ENCODE measurements at regions not wholly inside any gene's neighbourhood (a gene's known extent, or its start where the extent isn't known, plus 50 kb on each side); places are given as distances from the start of the nearest gene placed in this dataset.

- no peak for DNase-seq
Measured at GRCh38 chr13:34588362-34588761, 353.7 kb upstream of the NBEA start.

GRCh38 chr13:34589581-34589980, 352.5 kb upstream of the NBEA start:
- no peak for DNase-seq

DNA sequence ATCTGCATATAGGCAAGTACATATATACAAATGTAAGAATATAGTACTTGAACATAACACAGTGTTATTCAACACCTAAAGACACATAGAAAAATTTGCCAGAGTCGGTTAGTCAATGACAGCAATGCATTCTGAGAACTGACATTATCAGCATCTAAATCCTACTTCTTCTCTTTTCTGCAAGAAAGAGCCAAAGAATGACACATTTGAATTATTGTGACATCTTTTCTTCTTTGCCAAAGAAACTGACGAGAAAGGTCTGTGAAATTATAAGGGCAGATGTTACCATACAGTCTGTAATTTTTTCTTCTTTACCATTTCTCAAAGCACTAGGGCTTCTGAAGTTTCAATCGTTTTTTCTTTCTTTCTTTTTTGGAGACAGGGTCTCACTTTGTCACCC, 350.9 kb upstream of the NBEA start:
- no peak for DNase-seq

GRCh38 chr13:34591900-34592529, 350.1 kb upstream of the NBEA start:
- DNase-seq = no peak

DNA sequence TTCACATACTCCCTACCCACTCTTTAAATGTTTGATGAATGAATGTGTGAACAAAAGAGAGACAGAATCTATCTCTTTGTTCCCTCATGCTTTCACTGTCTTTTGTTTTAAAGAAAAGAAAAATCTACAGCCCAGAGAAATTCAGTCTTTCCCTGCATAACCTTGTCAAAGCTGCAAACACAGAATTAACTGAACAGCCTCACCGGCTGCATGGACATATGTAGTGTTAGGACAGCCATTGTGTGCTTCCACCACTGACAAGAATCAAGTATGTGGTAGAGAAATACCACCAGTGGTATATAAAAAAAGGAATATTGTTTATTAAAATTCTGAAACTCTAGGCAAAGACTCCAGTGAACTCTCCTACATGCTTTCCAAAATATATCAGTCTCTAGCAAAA, 348.4 kb upstream of the NBEA start:
- DNase-seq = no peak

- DNase-seq = no peak
Measured at GRCh38 chr13:34594507-34594906, 347.6 kb upstream of the NBEA start.

GRCh38 chr13:34608331-34608730, 333.7 kb upstream of the NBEA start:
- DNase-seq = no peak

DNA sequence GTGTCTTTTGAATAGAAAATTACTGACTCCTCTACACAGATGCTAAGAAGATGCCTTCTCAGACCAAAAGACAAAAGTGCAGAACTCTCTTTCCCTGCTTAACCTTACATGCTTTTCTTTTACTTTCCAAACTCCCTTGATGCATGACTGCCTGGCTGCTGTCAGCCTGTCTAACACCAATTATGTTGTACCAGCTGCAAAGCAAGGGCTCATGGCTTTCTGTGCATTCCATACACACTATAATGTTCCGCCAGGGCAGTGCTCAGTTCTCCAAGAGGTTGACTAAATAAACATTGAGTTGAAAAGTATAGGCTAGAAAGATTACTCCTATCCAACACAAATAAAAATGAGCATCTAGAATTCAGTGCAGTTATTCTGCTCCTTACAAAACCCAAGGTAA, 330.4 kb upstream of the NBEA start:
- no peak for DNase-seq

GRCh38 chr13:34617473-34618083, 324.5 kb upstream of the NBEA start:
- DNase-seq = no peak

DNA sequence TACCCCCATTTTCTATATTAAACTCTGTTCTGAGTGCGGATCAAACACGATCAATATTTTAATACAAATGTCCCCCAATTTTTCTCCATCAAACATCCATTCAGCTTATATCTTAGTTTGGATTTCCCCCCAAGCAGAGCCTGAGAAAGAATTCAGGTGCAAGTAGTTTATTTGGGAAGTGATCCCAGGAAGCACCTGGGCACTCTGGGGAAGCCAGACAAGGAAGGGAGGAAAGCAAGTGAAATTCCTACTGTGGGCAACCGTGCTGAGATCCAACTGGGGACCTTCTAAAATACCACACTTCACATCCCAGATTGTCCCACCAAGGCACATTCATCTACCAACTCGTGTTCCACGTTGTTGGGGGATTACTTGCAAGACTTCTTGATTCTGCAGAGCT, 323.4 kb upstream of the NBEA start:
- DNase-seq = no peak

GRCh38 chr13:34619326-34619725, 322.7 kb upstream of the NBEA start:
- no peak for DNase-seq

GRCh38 chr13:34620074-34620850, 321.8 kb upstream of the NBEA start:
- DNase-seq = no peak

DNA sequence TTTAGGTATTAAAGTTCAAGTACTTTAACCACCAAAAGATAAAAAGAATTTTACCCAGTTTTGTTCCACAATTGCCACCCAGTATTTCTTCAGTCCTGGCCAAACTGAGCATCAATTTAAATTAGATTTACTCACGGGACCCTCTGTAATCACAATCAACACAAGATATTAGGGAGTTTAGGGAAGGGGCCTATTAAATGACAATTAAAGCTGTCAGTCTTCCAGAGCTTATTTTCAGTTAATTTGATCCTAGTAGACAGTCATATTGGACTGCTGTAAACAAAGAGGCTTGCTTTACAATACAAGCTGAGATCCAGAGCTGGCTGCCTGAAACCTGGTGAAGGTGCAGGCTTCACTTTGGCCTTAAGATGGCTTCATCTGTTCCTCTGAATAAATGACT, 321.2 kb upstream of the NBEA start:
- DNase-seq = no peak

DNA sequence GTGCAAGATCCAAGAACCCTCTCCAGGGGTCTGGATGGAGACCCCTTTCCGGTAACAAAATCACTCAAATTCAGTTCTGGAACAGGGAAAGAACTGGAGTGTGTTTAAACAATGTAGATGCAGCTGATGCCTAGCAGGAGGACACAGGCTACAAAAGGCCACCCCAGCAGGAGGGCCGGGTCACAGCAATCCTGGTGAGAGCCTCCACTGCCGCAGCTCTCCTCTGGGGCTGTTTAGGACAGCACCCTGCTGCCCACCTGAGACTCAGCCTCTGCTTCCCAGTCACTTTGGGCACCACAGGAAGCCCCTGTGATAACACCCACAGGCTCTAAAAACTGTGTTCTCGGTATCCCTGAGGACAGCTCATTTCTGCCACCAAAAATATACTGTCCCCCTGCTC, 318.7 kb upstream of the NBEA start:
- no peak for DNase-seq

DNA sequence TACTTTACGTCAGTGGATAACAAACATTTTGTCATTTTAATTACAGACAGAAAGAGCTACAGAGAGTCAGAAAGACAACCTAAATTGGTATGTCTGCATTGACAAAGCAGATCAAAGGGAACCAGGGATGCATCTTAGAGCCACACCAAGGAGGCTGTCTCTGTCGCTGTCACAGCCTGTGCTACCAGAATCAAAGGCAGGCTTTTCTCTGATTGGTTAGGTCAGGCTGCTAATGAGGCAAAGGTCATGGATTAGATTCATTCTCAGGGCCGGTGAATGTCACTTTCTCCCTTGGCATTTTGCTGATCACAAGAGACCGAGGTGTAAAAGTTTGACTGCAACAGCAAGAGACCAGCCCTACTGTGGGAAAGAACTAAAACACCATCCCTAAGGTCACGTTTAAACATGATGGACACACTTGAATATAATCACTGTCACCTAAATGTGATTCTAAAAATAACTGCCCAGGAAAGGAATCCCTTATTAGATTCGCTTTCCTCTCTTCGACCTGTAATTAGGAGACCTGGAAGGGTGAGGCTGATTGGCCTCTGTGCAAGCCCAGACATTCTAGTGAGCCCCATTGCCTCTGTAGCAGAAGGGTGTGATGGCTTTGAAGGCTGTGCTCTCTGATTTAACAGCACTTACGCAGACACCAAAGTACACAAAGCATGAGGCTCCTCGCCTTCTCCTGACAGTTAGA, 314.4 kb upstream of the NBEA start:
- DNase-seq = no peak

DNA sequence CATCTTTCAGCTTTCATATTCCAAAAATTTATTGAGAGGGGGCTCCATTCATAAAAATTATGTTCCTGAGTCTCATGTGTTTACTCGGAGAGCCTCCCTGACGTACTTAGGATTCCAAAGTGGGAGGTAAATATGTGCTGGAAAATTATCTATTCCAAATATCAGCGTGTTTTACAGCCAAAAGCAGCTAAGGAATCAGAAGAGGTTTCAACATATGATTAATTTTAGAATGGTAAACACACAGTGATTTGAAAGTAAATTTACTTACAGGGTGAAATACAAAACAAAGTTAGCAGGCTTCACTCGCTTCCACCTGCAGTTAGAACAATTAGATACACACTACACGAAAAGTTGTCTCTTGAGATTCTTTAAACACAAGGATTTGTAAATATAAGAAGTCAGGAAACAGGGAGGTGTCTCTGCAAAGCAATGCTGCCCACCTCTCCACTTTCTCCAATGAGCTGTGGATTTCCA, 313.8 kb upstream of the NBEA start:
- no peak for DNase-seq

- no peak for DNase-seq
Measured at GRCh38 chr13:34634448-34634847, 307.6 kb upstream of the NBEA start.

DNA sequence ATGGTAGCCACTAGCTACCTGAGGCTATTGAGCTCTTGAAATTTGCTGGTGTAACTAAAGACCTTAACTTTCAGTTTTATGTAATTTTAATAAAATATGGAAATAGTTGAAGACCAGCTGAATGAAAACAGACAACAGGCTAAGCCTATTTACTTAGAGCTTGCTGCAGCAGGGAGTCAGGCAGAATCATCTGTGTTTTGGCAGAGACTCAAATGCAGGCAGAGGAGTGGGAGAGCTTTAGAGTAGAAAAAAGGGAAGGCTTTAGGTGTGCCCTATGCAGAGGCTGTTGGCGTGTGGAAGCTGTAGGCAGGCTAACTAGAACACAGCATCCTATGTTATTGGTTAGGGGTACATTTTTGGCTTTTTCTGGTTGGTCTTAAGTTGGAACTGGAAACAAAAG, 304.9 kb upstream of the NBEA start:
- DNase-seq = no peak

- DNase-seq = no peak
Measured at GRCh38 chr13:34637636-34638035, 304.4 kb upstream of the NBEA start.

- no peak for DNase-seq
Measured at GRCh38 chr13:34638897-34639296, 303.2 kb upstream of the NBEA start.

DNA sequence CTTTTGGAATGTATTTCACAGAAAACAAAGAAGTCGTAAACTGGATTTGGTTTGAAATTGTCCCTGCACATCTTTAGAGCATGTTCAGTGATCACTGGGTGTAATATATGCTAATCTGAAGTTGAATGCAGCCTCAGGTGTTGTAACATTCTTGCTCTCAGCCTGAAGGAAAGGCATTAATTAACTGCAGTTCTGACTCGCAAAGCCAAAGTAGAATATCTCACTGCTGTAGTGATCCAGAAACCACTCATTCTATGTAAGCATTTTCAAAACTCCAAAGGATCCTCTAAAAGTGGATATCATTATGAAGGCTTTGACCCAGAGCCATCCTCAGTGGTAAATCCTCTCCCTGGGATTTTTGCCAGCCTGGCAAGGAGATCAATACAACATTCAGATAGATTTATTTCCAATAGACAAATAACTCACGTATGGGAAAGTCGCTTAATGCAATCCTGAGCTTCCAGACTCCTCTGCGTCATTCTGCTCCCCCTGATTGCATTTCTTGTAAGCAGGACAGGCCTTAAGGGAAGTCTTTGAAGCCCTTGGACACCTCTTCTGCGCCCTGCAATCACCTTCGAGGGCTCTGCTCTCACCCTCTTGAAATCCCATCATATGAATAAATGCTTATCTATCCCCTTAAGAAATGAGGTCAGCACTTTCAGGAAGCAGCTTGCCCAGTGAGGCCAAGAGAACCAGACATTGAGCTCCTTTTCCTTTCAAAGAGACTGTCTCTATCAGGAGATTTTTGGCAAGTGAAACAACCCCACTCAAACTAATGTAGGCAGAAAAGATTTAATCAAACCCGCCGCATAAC, 301.7 kb upstream of the NBEA start:
- DNase-seq = no peak

- DNase-seq = no peak
Measured at GRCh38 chr13:34640993-34641330, 301.1 kb upstream of the NBEA start.
